ENCODE measurements at regions not wholly inside any gene's neighbourhood (a gene's known extent, or its start where the extent isn't known, plus 50 kb on each side); places are given as distances from the start of the nearest gene placed in this dataset.

DNA sequence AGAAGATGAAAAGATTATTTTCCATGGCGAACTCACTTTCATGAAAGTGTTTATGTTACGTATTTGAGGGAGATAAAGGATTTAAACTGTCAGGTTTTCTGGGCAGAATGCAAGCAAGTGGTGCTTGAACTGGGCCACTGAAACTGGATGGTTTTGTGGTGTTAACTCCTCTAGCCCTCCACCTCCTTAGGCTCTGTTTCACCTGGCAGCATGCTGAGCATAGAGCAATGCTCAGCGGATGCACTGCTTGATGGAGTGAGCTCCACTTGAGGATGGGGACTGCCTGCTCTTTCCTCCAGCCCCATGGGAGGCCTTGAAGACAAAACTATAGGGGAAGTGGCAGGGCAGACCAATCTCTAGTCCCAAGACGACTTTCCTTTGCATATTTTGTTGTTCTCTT, 345.8 kb downstream of the TDRD15 start:
- TF ChIP-seq ZFX (IDR thresholded peaks at IDR 0.05): no peak
- TF ChIP-seq, protein P1, sequence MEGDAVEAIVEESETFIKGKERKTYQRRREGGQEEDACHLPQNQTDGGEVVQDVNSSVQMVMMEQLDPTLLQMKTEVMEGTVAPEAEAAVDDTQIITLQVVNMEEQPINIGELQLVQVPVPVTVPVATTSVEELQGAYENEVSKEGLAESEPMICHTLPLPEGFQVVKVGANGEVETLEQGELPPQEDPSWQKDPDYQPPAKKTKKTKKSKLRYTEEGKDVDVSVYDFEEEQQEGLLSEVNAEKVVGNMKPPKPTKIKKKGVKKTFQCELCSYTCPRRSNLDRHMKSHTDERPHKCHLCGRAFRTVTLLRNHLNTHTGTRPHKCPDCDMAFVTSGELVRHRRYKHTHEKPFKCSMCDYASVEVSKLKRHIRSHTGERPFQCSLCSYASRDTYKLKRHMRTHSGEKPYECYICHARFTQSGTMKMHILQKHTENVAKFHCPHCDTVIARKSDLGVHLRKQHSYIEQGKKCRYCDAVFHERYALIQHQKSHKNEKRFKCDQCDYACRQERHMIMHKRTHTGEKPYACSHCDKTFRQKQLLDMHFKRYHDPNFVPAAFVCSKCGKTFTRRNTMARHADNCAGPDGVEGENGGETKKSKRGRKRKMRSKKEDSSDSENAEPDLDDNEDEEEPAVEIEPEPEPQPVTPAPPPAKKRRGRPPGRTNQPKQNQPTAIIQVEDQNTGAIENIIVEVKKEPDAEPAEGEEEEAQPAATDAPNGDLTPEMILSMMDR (conservative IDR thresholded peaks at IDR 0.05): no peak

All from C4-2B (cell line).